ENCODE measurements at regions not wholly inside any gene's neighbourhood (a gene's known extent, or its start where the extent isn't known, plus 50 kb on each side); places are given as distances from the start of the nearest gene placed in this dataset.

DNA sequence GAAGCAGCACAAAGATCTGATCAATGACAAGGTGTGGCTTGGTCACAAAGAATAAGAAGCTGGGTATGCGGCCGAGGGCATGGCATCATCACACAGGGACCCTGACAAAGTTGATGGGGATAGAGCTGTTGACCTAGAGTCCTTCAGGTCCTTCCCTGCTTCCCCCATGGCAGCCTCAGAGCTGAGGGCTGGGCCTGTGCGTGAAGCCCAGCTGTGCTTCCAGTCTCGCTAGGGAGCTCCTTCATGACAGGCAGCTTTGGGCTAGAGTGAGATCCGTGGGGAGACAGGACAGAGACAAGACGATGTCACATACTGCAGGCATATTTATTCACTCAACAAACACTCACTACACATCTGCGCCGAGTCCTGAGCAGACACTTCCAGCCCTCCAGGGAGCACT is 56.4 kb upstream of the NEURL1B start:
- ATAC-seq: peak in 1 of 2 donors; percentile 16
- intact Hi-C loops (cut with DNase I; ENCODE audit: low total_unique reads): loop anchor here (10.0 kb wide), 1 partner anchor 80 kb away; no protein-coding TSS in a partner anchor
- H3K4me3 ChIP-seq: no peak overlapping the region

GRCh38 chr5:172583931-172584511 is 57.0 kb upstream of the NEURL1B start:
- Histone ChIP-seq H3K27ac (peak overlapping the region; percentile 73 to 83 (median 78)), H3K27me3 (no peaks in the 10 kb centered on the region), H3K4me3 (no peak overlapping the region), H3K4me1 (peaks cover 14 to 37% of the 10 kb centered on the region in 2 donors), H3K36me3 (no peaks in the 10 kb centered on the region), H3K9me3 (no peaks in the 10 kb centered on the region)
- intact Hi-C loops (cut with DNase I; ENCODE audit: low total_unique reads): loop anchor here (10.0 kb wide), 1 partner anchor 79 kb away; no protein-coding TSS in a partner anchor
- in situ Hi-C loops (cut with MboI; ENCODE audit: low sequenced_read_pairs in 4 of 4): no loop called here
- DNase-seq: peak; percentile 35 to 68
- no peak for TF ChIP-seq POLR2A (IDR thresholded peaks at IDR 0.05)
- TF ChIP-seq, protein P1, sequence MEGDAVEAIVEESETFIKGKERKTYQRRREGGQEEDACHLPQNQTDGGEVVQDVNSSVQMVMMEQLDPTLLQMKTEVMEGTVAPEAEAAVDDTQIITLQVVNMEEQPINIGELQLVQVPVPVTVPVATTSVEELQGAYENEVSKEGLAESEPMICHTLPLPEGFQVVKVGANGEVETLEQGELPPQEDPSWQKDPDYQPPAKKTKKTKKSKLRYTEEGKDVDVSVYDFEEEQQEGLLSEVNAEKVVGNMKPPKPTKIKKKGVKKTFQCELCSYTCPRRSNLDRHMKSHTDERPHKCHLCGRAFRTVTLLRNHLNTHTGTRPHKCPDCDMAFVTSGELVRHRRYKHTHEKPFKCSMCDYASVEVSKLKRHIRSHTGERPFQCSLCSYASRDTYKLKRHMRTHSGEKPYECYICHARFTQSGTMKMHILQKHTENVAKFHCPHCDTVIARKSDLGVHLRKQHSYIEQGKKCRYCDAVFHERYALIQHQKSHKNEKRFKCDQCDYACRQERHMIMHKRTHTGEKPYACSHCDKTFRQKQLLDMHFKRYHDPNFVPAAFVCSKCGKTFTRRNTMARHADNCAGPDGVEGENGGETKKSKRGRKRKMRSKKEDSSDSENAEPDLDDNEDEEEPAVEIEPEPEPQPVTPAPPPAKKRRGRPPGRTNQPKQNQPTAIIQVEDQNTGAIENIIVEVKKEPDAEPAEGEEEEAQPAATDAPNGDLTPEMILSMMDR (IDR thresholded peaks at IDR 0.05 in 4 of 5, conservative IDR thresholded peaks at IDR 0.05 in 1 of 5): no peak
- ATAC-seq: peak; percentile 71 to 81

More for the DNA sequence above, 56.4 kb upstream of the NEURL1B start:
- H3K9me3 ChIP-seq: no peaks in the 10 kb centered on the region
- no peak for DNase-seq
- H3K4me1 ChIP-seq: peaks cover 14 to 37% of the 10 kb centered on the region in 2 donors
- H3K27me3 ChIP-seq: no peaks in the 10 kb centered on the region
- no peaks in the 10 kb centered on the region for H3K36me3 ChIP-seq
- TF ChIP-seq, protein P1 (IDR thresholded peaks at IDR 0.05 in 4 of 5, conservative IDR thresholded peaks at IDR 0.05 in 1 of 5): no peak
- no peak for TF ChIP-seq POLR2A (IDR thresholded peaks at IDR 0.05)
- peak overlapping the region; percentile 73 to 83 (median 78) for H3K27ac ChIP-seq
- in situ Hi-C loops (cut with MboI; ENCODE audit: low sequenced_read_pairs in 4 of 4): no loop called here

GRCh38 chr5:172582940-172583339 is 58.1 kb upstream of the NEURL1B start:
- in situ Hi-C loops (cut with MboI; ENCODE audit: low sequenced_read_pairs in 4 of 4): no loop called here
- no peak for ATAC-seq
- no peaks in the 10 kb centered on the region for H3K36me3 ChIP-seq
- peak overlapping the region; percentile 73 to 83 (median 78) for H3K27ac ChIP-seq
- no peak for DNase-seq
- peaks cover 14 to 37% of the 10 kb centered on the region in 2 donors for H3K4me1 ChIP-seq
- no peak overlapping the region for H3K4me3 ChIP-seq
- no peaks in the 10 kb centered on the region for H3K27me3 ChIP-seq
- TF ChIP-seq POLR2A (IDR thresholded peaks at IDR 0.05): no peak
- TF ChIP-seq, protein P1 (IDR thresholded peaks at IDR 0.05 in 4 of 5, conservative IDR thresholded peaks at IDR 0.05 in 1 of 5): no peak
- intact Hi-C loops (cut with DNase I; ENCODE audit: low total_unique reads): loop anchor here (10.0 kb wide), 1 partner anchor 78 kb away; no protein-coding TSS in a partner anchor
- no peaks in the 10 kb centered on the region for H3K9me3 ChIP-seq

- Histone ChIP-seq H3K9me3 (no peaks in the 10 kb centered on the region), H3K27me3 (no peaks in the 10 kb centered on the region), H3K36me3 (no peaks in the 10 kb centered on the region), H3K27ac (no peak overlapping the region), H3K4me3 (no peak overlapping the region), H3K4me1 (peaks cover 14 to 33% of the 10 kb centered on the region in 2 donors)
- in situ Hi-C loops (cut with MboI; ENCODE audit: low sequenced_read_pairs in 4 of 4): no loop called here
- no peak for ATAC-seq
- intact Hi-C loops (cut with DNase I; ENCODE audit: low total_unique reads): loop anchor here (10.0 kb wide), 1 partner anchor 77 kb away; no protein-coding TSS in a partner anchor
- no peak for TF ChIP-seq POLR2A (IDR thresholded peaks at IDR 0.05)
- TF ChIP-seq, protein P1 (IDR thresholded peaks at IDR 0.05 in 4 of 5, conservative IDR thresholded peaks at IDR 0.05 in 1 of 5): no peak
- DNase-seq: no peak
Measured at GRCh38 chr5:172581315-172581714, 59.7 kb upstream of the NEURL1B start.

Data from gastrocnemius medialis (tissue), 4 donors.